ENCODE measurements at regions not wholly inside any gene's neighbourhood (a gene's known extent, or its start where the extent isn't known, plus 50 kb on each side); places are given as distances from the start of the nearest gene placed in this dataset.
A peak's percentile ranks its signal among the peaks of the same experiment; 100 is the strongest.
"Not testable (repeated sequence)": the region's sequence is repeated elsewhere in the genome, so short reads cannot be mapped to it uniquely, and the experiment has no call there.

- in situ Hi-C loops (cut with MboI; ENCODE audit: low pct_unique_long_range_greater_than_20kb in 2 of 9, low sequenced_read_pairs in 9 of 9, unreplicated experiment in 9 of 9), result not testable (repeated sequence)
- whole genome bisulfite sequencing, 10 experiments, result 29 to 100% (median 66%) methylated on average over 1 of the region's 1 CpG; no CpG with 5 or more reads in 6 of the 10 experiments
These were observed 223.2 kb downstream of the MEX3B start for GRCh38 chr15:81822587-81822986.

GRCh38 chr15:81819924-81820635, 225.7 kb downstream of the MEX3B start:
- WGBS, 10 experiments, result 13 to 100% (median 70%) methylated on average over 1 to 5 of the region's 5 CpGs; no CpG with 5 or more reads in 1 of the 10 experiments
- no peaks in the 10 kb centered on the region for H3K4me1 ChIP-seq (replicated peaks in 1 of 2)
- no peak overlapping the region for H3K27ac ChIP-seq
- in situ Hi-C loops (cut with MboI; ENCODE audit: low pct_unique_long_range_greater_than_20kb in 2 of 9, low sequenced_read_pairs in 9 of 9, unreplicated experiment in 9 of 9), result no loop called here
- H3K4me3 ChIP-seq, result no peak overlapping the region
- peak in 3 of 8 experiments; percentile 17 to 94 (median 83) for ATAC-seq (replicated peaks in 6 of 8)

More at GRCh38 chr15:81822587-81822986, 223.2 kb downstream of the MEX3B start:
- H3K27ac ChIP-seq; H3K4me3 ChIP-seq; ATAC-seq (replicated peaks in 6 of 8); H3K4me1 ChIP-seq (replicated peaks in 1 of 2): not testable (repeated sequence)

- Histone ChIP-seq H3K27ac (no peak overlapping the region), H3K4me3 (no peak overlapping the region), H3K4me1 (replicated peaks in 1 of 2) (no peaks in the 10 kb centered on the region)
- ATAC-seq (replicated peaks in 6 of 8), result no peak
- in situ Hi-C loops (cut with MboI; ENCODE audit: low pct_unique_long_range_greater_than_20kb in 2 of 9, low sequenced_read_pairs in 9 of 9, unreplicated experiment in 9 of 9), result no loop called here
- 73 to 100% (median 93%) methylated on average over 2 to 7 of the region's 7 CpGs for WGBS, 10 experiments
These were observed 230.8 kb downstream of the MEX3B start for GRCh38 chr15:81814882-81815455.

GRCh38 chr15:81813215-81813614, 232.6 kb downstream of the MEX3B start:
- no peaks in the 10 kb centered on the region for H3K4me1 ChIP-seq (replicated peaks in 1 of 2)
- H3K4me3 ChIP-seq, result no peak overlapping the region
- ATAC-seq (replicated peaks in 6 of 8), result peak in 2 of 8 experiments; percentile 52 to 72
- in situ Hi-C loops (cut with MboI; ENCODE audit: low pct_unique_long_range_greater_than_20kb in 2 of 9, low sequenced_read_pairs in 9 of 9, unreplicated experiment in 9 of 9), result no loop called here
- no peak overlapping the region for H3K27ac ChIP-seq
- 40 to 100% (median 82%) methylated on average over 1 to 3 of the region's 3 CpGs; no CpG with 5 or more reads in 2 of the 10 experiments for WGBS, 10 experiments

GRCh38 chr15:81812456-81812855, 233.4 kb downstream of the MEX3B start:
- in situ Hi-C loops (cut with MboI; ENCODE audit: low pct_unique_long_range_greater_than_20kb in 2 of 9, low sequenced_read_pairs in 9 of 9, unreplicated experiment in 9 of 9), result no loop called here
- WGBS, 10 experiments, result 2 to 100% (median 92%) methylated on average over 3 to 7 of the region's 7 CpGs
- Histone ChIP-seq H3K4me1 (replicated peaks in 1 of 2) (no peaks in the 10 kb centered on the region), H3K27ac (no peak overlapping the region), H3K4me3 (no peak overlapping the region)
- ATAC-seq (replicated peaks in 6 of 8), result no peak

- WGBS, 10 experiments, result 12 to 100% (median 95%) methylated on average over 2 to 6 of the region's 6 CpGs; no CpG with 5 or more reads in 2 of the 10 experiments
- H3K27ac ChIP-seq, result no peak overlapping the region
- no peak for ATAC-seq (replicated peaks in 6 of 8)
- H3K4me3 ChIP-seq, result no peak overlapping the region
- in situ Hi-C loops (cut with MboI; ENCODE audit: low pct_unique_long_range_greater_than_20kb in 2 of 9, low sequenced_read_pairs in 9 of 9, unreplicated experiment in 9 of 9), result no loop called here
- no peaks in the 10 kb centered on the region for H3K4me1 ChIP-seq (replicated peaks in 1 of 2)
These were observed 234.1 kb downstream of the MEX3B start for GRCh38 chr15:81811736-81812135.

- ATAC-seq (replicated peaks in 6 of 8), result peak in 2 of 8 experiments; percentile 55 to 63
- H3K27ac ChIP-seq, result no peak overlapping the region
- WGBS, 10 experiments, result 23 to 100% (median 88%) methylated on average over 3 to 4 of the region's 4 CpGs; no CpG with 5 or more reads in 3 of the 10 experiments
- in situ Hi-C loops (cut with MboI; ENCODE audit: low pct_unique_long_range_greater_than_20kb in 2 of 9, low sequenced_read_pairs in 9 of 9, unreplicated experiment in 9 of 9), result no loop called here
- no peaks in the 10 kb centered on the region for H3K4me1 ChIP-seq (replicated peaks in 1 of 2)
- H3K4me3 ChIP-seq, result no peak overlapping the region
These were observed 236.3 kb downstream of the MEX3B start for GRCh38 chr15:81809543-81809942.

GRCh38 chr15:81807806-81808205, 238.0 kb downstream of the MEX3B start:
- no peak for ATAC-seq (replicated peaks in 6 of 8)
- no peak overlapping the region for H3K4me3 ChIP-seq
- WGBS, 10 experiments, result 0 to 100% (median 94%) methylated on average over 1 to 3 of the region's 3 CpGs; no CpG with 5 or more reads in 4 of the 10 experiments
- in situ Hi-C loops (cut with MboI; ENCODE audit: low pct_unique_long_range_greater_than_20kb in 2 of 9, low sequenced_read_pairs in 9 of 9, unreplicated experiment in 9 of 9), result no loop called here
- H3K27ac ChIP-seq, result no peak overlapping the region
- no peaks in the 10 kb centered on the region for H3K4me1 ChIP-seq (replicated peaks in 1 of 2)

GRCh38 chr15:81807186-81807585, 238.6 kb downstream of the MEX3B start:
- 17 to 100% (median 72%) methylated on average over 1 to 2 of the region's 2 CpGs; no CpG with 5 or more reads in 4 of the 10 experiments for WGBS, 10 experiments
- H3K4me1 ChIP-seq (replicated peaks in 1 of 2), result no peaks in the 10 kb centered on the region
- H3K4me3 ChIP-seq, result no peak overlapping the region
- no peak for ATAC-seq (replicated peaks in 6 of 8)
- in situ Hi-C loops (cut with MboI; ENCODE audit: low pct_unique_long_range_greater_than_20kb in 2 of 9, low sequenced_read_pairs in 9 of 9, unreplicated experiment in 9 of 9), result no loop called here
- no peak overlapping the region for H3K27ac ChIP-seq

GRCh38 chr15:81795899-81796298, 249.9 kb downstream of the MEX3B start:
- Histone ChIP-seq H3K4me3 (no peak overlapping the region), H3K4me1 (replicated peaks in 1 of 2) (peaks cover 20 to 29% of the 10 kb centered on the region in 2 donors), H3K27ac (no peak overlapping the region)
- 20 to 100% (median 71%) methylated on average over 1 of the region's 1 CpG; no CpG with 5 or more reads in 3 of the 10 experiments for WGBS, 10 experiments
- in situ Hi-C loops (cut with MboI; ENCODE audit: low pct_unique_long_range_greater_than_20kb in 2 of 9, low sequenced_read_pairs in 9 of 9, unreplicated experiment in 9 of 9), result loop anchor here in 1 of 9 experiments (25.0 kb wide), 2 partner anchors 91 to 309 kb away; no protein-coding TSS in a partner anchor
- no peak for ATAC-seq (replicated peaks in 6 of 8)

- Histone ChIP-seq H3K27ac (no peak overlapping the region), H3K4me1 (replicated peaks in 1 of 2) (peaks cover 20 to 29% of the 10 kb centered on the region in 2 donors), H3K4me3 (no peak overlapping the region)
- in situ Hi-C loops (cut with MboI; ENCODE audit: low pct_unique_long_range_greater_than_20kb in 2 of 9, low sequenced_read_pairs in 9 of 9, unreplicated experiment in 9 of 9), result loop anchor here in 1 of 9 experiments (25.0 kb wide), 2 partner anchors 95 to 305 kb away; no protein-coding TSS in a partner anchor
- WGBS, 10 experiments, result 42 to 100% (median 90%) methylated on average over 1 to 2 of the region's 2 CpGs; no CpG with 5 or more reads in 1 of the 10 experiments
- no peak for ATAC-seq (replicated peaks in 6 of 8)
These were observed 253.2 kb downstream of the MEX3B start for GRCh38 chr15:81792646-81793045.

GRCh38 chr15:81791322-81791721, 254.5 kb downstream of the MEX3B start:
- 0 to 100% (median 96%) methylated on average over 1 to 2 of the region's 2 CpGs for WGBS, 10 experiments
- ATAC-seq (replicated peaks in 6 of 8); H3K27ac ChIP-seq; H3K4me3 ChIP-seq: not testable (repeated sequence)
- in situ Hi-C loops (cut with MboI; ENCODE audit: low pct_unique_long_range_greater_than_20kb in 2 of 9, low sequenced_read_pairs in 9 of 9, unreplicated experiment in 9 of 9), result loop anchor here in 1 of 9 experiments (25.0 kb wide), 2 partner anchors 96 to 304 kb away; no protein-coding TSS in a partner anchor
- peaks cover 20 to 25% of the 10 kb centered on the region in 2 donors for H3K4me1 ChIP-seq (replicated peaks in 1 of 2)

- Histone ChIP-seq H3K4me3 (no peak overlapping the region), H3K27ac (no peak overlapping the region), H3K4me1 (replicated peaks in 1 of 2) (peaks cover 16 to 19% of the 10 kb centered on the region in 2 donors)
- WGBS, 10 experiments, result 20 to 100% (median 90%) methylated on average over 1 to 4 of the region's 4 CpGs; no CpG with 5 or more reads in 2 of the 10 experiments
- no peak for ATAC-seq (replicated peaks in 6 of 8)
- in situ Hi-C loops (cut with MboI; ENCODE audit: low pct_unique_long_range_greater_than_20kb in 2 of 9, low sequenced_read_pairs in 9 of 9, unreplicated experiment in 9 of 9), result loop anchor here in 1 of 9 experiments (25.0 kb wide), 2 partner anchors 98 to 302 kb away; no protein-coding TSS in a partner anchor
These were observed 256.4 kb downstream of the MEX3B start for GRCh38 chr15:81789403-81789802.

Measured in motor neuron (in vitro differentiated cells).